Naive B cell (primary cell): ENCODE measurements at regions not wholly inside any gene's neighbourhood (a gene's known extent, or its start where the extent isn't known, plus 50 kb on each side); places are given as distances from the start of the nearest gene placed in this dataset.

Experiments used
- ATAC-seq, 2 donors: fragments of 150-1000 bp; cut with Tn5 transposase; 2 replicates each; pipeline ENCODE4 v1.10.0; 2021; ENCODE audit warnings: low read depth in 2 of 2, mild to moderate bottlenecking in 2 of 2, moderate library complexity in 2 of 2
- DNase-seq: peaks from one replicate; pipeline ENCODE4 v3.0.0; 2022
- H3K27ac Mint-ChIP-seq, 6 donors: one replicate each; pipeline ENCODE4 v1.8.0; 2020 to 2022; ENCODE audit warnings: mild to moderate bottlenecking in 6 of 6, mixed read lengths in 6 of 6, moderate library complexity in 5 of 6, inconsistent platforms in 2 of 6
- H3K27me3 Mint-ChIP-seq, 3 donors: one replicate each; pipeline ENCODE4 v1.8.0; 2021 to 2022; ENCODE audit warnings: mixed read lengths in 3 of 3, mild to moderate bottlenecking in 1 of 3
- H3K36me3 Mint-ChIP-seq, 2 donors: one replicate each; pipeline ENCODE4 v1.8.0; 2020 to 2022; ENCODE audit warnings: mixed read lengths in 2 of 2, inconsistent platforms in 1 of 2, mild to moderate bottlenecking in 1 of 2
- H3K4me1 Mint-ChIP-seq, 3 donors: one replicate each; pipeline ENCODE4 v1.8.0; 2020 to 2022; ENCODE audit warnings: mixed read lengths in 3 of 3, inconsistent platforms in 1 of 3, mild to moderate bottlenecking in 1 of 3, moderate library complexity in 1 of 3
- H3K4me3 Mint-ChIP-seq, 8 donors: one replicate each; pipeline ENCODE4 v1.8.0; 2020 to 2022; ENCODE audit warnings: mild to moderate bottlenecking in 8 of 8, mixed read lengths in 8 of 8, moderate library complexity in 8 of 8, inconsistent platforms in 2 of 8
- H3K9me3 Mint-ChIP-seq, 7 donors: one replicate each; pipeline ENCODE4 v1.8.0; 2020 to 2022; ENCODE audit warnings: mixed read lengths in 7 of 7, mild to moderate bottlenecking in 5 of 7, inconsistent platforms in 2 of 7, moderate library complexity in 1 of 7

DNA sequence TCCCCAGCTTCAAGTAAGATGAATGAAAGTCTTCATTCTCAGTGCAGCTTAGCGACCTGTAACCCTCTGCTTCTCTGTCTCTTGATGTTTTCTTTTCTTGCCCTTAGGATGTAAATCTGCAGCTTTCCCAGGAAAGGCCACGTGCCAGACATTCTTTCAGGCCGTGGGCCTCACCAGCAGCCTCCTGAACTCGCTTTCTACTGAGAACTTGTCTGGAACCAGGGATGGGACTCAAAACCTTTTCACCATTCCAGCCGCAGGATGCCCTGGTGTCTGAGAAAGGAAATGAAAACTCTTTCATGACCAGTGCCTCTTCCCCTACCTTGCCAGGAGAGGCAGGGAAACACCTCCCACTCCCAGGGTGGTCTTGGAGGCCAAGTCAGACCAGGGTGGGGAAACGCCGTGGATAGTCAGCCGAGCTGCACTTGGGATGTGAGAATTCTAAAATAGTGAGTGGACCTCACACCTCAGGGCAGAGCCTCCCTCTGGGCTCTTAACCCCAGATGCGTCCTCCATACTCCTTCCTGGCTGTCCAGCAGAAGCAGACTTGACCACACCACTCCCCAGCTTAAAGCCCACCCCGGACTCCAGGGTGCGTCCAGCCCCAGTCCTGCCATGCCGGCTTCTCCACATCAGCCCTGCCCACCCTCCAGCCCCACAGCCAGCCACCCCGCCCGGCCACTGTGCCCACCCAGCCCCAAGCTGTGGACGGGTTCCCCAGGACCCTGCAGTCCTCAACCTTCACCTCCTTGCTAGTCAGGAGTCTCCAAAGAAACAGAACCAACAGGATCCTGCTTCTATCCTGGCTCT lies 115.5 kb downstream of the TWIST2 start:
- DNase-seq: no peak
- ATAC-seq: no peak
- Mint-ChIP-seq H3K27ac (no peak overlapping the region), H3K4me3 (no peak overlapping the region), H3K4me1 (peaks cover 0 to 3% (median 0%) of the 10 kb centered on the region in 3 donors), H3K36me3 (no peaks in the 10 kb centered on the region), H3K27me3 (peaks cover 3 to 9% (median 9%) of the 10 kb centered on the region in 3 donors), H3K9me3 (peaks cover 0 to 20% (median 9%) of the 10 kb centered on the region in 7 donors)

DNA sequence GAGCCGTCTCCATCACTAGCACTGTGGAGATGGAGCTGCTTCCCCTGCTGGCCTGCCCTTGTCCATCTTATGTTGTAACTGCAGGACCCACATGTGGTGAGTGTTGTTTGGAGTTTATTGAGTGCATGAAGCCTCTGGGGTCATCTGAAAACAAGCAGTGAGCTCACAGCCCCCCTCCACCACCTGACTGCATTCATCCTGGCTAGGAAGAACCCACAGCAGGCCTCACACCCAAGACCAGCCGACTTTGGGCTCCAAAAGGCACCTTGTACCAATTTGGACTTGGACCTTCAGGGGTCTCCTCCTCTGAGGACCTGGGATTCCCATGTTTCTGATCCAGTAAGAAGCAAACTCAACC lies 116.1 kb downstream of the TWIST2 start:
- H3K9me3 Mint-ChIP-seq: peaks cover 0 to 20% (median 9%) of the 10 kb centered on the region in 7 donors
- no peak for ATAC-seq
- peak overlapping the region in 1 of 6 donors; percentile 56 for H3K27ac Mint-ChIP-seq
- H3K4me3 Mint-ChIP-seq: no peak overlapping the region
- H3K4me1 Mint-ChIP-seq: peaks cover 0 to 3% (median 0%) of the 10 kb centered on the region in 3 donors
- no peaks in the 10 kb centered on the region for H3K36me3 Mint-ChIP-seq
- DNase-seq: no peak
- H3K27me3 Mint-ChIP-seq: peaks cover 3 to 9% (median 8%) of the 10 kb centered on the region in 3 donors

DNA sequence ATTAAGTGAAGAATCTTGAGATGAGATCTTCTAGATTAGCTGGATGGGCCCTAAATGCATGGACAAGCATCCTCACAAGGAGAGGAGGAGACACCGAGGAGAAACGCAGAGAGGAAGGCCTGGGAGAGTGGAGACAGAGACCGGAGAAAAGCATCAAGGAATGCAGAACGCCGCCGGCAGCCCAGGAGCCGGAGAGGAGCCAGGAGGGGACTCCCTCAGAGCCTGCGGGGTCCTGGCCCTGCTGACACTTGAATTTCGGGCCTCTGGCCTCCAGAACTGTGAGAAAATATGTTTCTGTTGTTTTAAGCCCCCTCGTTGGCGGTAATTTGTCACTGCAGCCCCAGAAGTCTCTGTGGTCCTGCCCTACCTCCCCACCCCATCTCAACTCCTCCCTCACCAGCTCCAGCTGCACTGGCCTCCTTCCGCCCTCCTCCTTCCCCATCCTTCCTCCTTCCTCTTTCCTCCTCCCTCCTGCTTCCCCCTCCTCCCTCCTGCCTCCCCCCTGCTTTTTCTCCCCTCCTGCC lies 116.7 kb downstream of the TWIST2 start:
- Mint-ChIP-seq H3K4me1 (peaks cover 0 to 3% (median 0%) of the 10 kb centered on the region in 3 donors), H3K36me3 (no peaks in the 10 kb centered on the region), H3K9me3 (peaks cover 0 to 16% (median 8%) of the 10 kb centered on the region in 7 donors), H3K27ac (peak overlapping the region in 1 of 6 donors; percentile 56), H3K4me3 (no peak overlapping the region), H3K27me3 (peaks cover 3 to 10% (median 9%) of the 10 kb centered on the region in 3 donors)
- DNase-seq: no peak
- no peak for ATAC-seq

DNA sequence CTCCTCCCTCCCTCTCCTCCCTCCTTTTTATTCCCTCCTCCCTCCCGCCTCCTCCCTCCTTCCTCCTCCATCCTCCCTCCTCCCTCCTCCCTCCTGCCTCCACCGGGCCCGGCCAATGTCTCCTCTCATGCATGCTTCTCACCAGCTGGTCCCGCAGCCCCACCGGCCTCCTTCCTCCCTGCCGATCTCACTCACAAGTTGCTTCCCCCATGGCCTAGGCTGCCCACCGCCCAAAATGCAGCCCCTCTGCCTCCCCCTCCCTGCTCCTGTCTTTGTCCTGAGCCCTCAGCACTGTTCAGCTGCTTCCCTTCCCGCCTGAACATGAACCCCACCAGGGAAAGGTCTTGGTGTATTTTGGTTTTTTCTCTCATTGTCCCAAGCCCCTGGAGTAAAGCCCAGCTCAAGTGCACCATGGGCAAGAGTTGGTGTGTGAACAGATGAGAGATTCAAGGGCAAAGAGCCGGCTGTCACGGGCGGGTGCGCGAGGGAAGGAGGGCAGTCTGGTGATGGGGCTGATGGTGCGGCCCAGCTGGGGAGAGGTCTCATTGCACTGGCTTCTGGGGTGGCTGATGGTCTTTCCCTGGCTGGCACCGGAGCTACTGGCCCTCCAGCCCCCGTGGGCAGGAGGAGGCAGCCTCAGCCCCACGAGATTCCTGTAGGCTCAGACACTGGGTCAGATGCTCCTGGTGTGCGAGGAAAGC lies 117.6 kb downstream of the TWIST2 start:
- no peak for ATAC-seq

DNA sequence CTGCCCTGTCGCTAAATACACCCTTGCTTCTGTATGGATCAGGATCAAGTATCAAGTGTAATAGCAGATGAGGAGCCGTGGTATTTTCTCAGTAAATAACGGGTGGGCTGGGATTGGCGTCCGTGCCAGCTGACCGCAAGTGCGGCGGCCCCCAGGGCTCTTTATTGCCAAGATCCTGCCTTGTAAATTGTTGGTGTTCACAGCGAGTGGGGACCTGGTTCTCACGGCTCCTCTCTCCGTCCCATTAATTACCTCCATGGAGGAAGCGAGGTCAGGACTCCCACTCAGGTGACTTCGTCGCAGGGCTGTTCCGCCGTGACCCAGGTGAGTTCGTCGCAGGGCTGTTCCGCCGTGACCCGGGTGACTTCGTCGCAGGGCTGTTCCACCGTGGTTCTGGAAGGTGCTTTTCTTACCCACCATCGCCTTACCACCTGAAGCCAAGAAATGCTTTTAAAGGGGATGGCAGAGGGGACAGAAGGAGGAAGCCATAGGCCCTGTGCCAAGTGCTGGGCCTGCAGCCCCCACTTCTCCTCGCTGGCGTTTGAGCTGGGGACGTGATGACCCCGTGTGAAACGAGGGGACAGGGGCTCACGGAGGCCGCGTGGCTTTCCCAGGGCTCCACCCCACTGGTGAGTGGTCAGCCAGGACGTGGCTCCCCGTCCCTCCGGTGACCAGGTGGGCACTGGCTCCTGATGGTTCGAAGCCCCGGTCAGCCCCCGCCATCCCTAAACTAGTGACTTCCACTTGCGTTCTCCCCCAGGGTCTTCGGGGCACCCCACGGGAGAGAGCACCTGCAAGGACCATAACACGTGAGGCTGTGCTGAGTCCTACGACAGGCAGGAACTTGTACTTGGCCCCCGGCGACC lies 118.4 kb downstream of the TWIST2 start:
- no peak for DNase-seq
- no peak overlapping the region for H3K27ac Mint-ChIP-seq
- peaks cover 0 to 8% (median 2%) of the 10 kb centered on the region in 7 donors for H3K9me3 Mint-ChIP-seq
- H3K4me3 Mint-ChIP-seq: no peak overlapping the region
- ATAC-seq: no peak
- peaks cover 0 to 3% (median 0%) of the 10 kb centered on the region in 3 donors for H3K4me1 Mint-ChIP-seq
- H3K36me3 Mint-ChIP-seq: no peaks in the 10 kb centered on the region
- H3K27me3 Mint-ChIP-seq: peaks cover 3 to 21% (median 17%) of the 10 kb centered on the region in 3 donors

More for the DNA sequence above, 117.6 kb downstream of the TWIST2 start:
- H3K27ac Mint-ChIP-seq: no peak overlapping the region
- peaks cover 3 to 17% (median 13%) of the 10 kb centered on the region in 3 donors for H3K27me3 Mint-ChIP-seq
- no peaks in the 10 kb centered on the region for H3K36me3 Mint-ChIP-seq
- DNase-seq: no peak
- H3K4me1 Mint-ChIP-seq: peaks cover 0 to 3% (median 0%) of the 10 kb centered on the region in 3 donors
- H3K9me3 Mint-ChIP-seq: peaks cover 0 to 12% (median 5%) of the 10 kb centered on the region in 7 donors
- no peak overlapping the region for H3K4me3 Mint-ChIP-seq

DNA sequence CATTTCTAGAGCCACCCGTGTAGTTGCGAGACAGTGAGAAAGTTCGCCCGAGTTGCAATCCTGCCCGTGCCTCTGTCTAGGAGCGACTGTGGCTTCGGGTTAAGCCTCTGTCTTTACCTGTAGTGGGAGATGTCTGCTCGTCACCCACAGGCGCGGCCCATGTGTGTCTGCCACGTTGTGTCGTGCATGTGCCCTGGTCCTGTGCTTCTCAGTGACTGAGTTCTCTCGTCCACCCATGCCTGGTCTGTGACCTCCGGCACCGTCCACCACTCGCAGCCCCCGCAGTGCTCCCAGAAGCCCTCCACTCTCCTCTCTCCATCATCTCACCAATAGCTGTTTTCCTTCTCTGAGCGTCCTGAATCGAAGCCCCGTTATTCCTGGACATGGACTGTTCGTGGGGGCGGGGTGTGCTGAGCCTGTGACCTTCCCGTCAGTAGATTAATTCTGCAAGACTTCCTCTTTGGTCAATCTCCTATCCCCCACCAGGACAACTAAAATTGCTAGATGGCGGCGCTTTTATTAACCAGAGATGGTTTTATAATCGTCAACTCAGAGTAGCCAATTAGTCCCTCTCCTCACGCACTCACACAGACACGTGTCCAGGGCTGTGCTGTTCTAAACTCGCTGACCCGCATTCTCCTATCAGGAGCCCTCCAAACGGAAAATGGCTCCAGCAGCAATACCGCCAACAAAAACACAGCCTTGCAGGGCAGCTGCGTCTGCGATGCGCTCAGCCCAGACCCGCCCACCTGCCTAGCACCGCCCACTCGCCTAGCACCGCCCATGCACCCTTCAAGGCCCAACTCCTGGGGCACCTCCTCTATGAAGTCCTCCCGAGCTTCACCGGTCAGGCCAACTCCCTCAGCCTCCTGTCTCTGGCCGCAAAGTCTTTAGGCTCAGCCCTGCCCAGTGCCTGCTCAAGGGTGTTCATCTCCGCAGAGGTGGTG lies 119.4 kb downstream of the TWIST2 start:
- Mint-ChIP-seq H3K27ac (peak overlapping the region in 1 of 6 donors; percentile 2), H3K4me1 (peaks cover 0 to 3% (median 0%) of the 10 kb centered on the region in 3 donors), H3K27me3 (peaks cover 4 to 27% (median 21%) of the 10 kb centered on the region in 3 donors), H3K36me3 (no peaks in the 10 kb centered on the region), H3K4me3 (no peak overlapping the region), H3K9me3 (peaks cover 0 to 4% (median 0%) of the 10 kb centered on the region in 7 donors)
- no peak for DNase-seq
- ATAC-seq: no peak

DNA sequence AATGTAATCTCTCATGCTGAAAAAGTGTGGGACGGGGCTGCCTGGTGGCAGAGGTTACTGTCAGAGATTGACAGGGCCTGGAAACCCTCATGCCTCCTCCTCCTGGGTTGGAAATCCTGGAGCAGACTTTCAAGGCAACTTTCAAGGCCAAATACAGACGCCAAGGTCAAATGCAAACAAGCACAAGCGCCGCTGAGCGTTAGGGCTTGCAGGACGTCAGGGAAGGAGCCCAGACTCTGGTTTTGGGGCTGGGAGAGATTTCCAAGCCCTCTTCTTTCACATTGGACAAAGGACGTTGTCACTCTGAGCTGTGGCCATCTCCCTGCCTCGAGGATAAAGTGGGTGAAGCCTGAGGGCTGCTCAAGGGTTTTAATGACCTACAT lies 120.1 kb downstream of the TWIST2 start:
- Mint-ChIP-seq H3K36me3 (no peaks in the 10 kb centered on the region), H3K4me3 (no peak overlapping the region), H3K27me3 (peaks cover 7 to 31% (median 25%) of the 10 kb centered on the region in 3 donors), H3K9me3 (peaks cover 0 to 4% (median 0%) of the 10 kb centered on the region in 7 donors), H3K27ac (no peak overlapping the region), H3K4me1 (peaks cover 0 to 3% (median 0%) of the 10 kb centered on the region in 3 donors)
- DNase-seq: no peak
- ATAC-seq: no peak

DNA sequence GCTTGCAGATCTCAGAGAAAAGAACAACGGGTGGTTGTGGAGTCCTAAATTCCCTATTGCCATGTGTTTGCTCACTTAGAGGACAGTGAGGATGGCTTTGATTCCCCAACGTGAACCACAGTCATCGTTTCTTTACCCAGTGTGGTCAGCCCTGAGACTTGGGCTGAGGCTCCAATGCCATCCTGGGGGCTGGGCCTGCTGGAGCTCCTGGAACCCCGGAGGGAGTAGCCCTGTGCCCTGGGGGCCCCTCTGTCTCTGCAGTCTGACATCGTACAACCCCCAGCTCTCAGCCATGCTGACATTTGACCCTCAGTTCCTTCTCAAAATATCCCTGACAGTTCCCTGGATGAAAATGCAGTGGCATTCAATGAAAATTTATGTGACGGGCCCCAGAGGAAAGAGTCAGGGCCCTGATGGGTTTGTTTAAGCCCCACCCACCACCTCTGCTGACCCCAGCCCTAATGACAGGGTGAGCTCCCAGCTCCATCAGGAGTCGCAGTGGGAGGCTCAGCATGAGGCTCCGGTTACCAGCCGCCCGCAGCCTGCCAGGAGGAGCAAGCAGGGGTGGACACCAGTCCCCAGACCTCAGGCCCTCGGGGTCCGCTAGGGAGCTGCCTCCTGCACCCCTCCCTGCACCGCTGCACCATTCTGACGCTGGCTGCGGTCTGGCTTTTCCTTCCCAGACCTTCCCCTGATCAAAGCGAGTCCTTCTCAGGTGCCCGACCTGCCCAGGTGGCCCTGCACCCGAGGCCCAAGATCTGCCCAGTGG lies 120.9 kb downstream of the TWIST2 start:
- Mint-ChIP-seq H3K27me3 (peaks cover 7 to 36% (median 30%) of the 10 kb centered on the region in 3 donors), H3K9me3 (peaks cover 0 to 4% (median 0%) of the 10 kb centered on the region in 7 donors), H3K27ac (no peak overlapping the region), H3K4me1 (peaks cover 0 to 3% (median 0%) of the 10 kb centered on the region in 3 donors), H3K36me3 (no peaks in the 10 kb centered on the region), H3K4me3 (no peak overlapping the region)
- DNase-seq (no peak), ATAC-seq (no peak)

DNA sequence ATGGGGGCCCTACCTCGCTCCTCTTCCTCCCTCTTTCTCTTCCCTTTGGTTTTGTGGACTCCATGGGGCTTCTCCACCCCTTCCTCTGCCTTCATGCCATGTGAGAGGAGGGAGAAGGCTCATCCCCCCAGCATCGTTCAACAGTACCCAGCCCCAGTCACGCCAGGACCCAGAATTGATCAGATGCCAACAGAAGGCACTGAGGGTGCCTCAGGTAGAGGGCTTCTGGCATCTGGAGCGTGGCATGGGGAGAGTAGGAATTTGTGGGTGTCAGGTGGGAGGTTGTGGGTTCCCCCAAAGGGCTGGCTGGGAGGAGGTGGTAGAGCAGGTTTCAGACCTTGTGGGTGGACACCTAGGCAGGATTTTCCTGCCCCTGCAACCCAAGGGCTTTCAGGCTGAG lies 122.0 kb downstream of the TWIST2 start:
- no peak for DNase-seq
- H3K36me3 Mint-ChIP-seq: peaks cover 0 to 2% of the 10 kb centered on the region in 2 donors
- H3K27me3 Mint-ChIP-seq: peaks cover 7 to 38% (median 24%) of the 10 kb centered on the region in 3 donors
- H3K4me3 Mint-ChIP-seq: no peak overlapping the region
- no peak overlapping the region for H3K27ac Mint-ChIP-seq
- no peak for ATAC-seq
- peaks cover 0 to 3% (median 0%) of the 10 kb centered on the region in 3 donors for H3K4me1 Mint-ChIP-seq
- H3K9me3 Mint-ChIP-seq: peaks cover 0 to 12% (median 4%) of the 10 kb centered on the region in 7 donors

DNA sequence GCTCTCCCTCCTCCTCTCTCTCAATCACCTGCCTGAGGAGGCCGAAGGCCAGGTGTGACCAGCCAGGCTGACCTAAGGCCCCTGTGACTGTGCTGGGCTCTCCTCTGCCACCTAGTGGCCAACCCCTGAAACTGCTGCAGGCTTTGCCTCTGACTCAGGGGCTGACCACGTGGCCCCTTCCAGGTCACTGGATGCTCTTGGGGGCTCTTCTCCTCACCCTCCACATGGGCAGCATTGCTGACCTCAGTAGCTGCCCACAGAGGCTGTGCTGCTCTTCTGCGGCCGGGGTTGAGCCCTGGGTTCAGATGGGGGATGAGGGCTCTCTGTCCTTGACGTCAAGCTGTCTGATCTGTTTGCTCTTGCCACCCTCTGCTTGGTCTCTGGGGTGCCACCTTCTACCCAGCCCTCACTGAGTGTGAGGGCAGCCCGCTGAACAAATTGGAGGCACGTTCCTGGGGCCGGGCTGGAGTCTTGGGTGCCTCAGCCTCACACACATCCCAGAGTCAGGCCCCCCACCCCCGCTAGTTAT lies 122.7 kb downstream of the TWIST2 start:
- no peak overlapping the region for H3K27ac Mint-ChIP-seq
- H3K9me3 Mint-ChIP-seq: peaks cover 1 to 19% (median 10%) of the 10 kb centered on the region in 7 donors
- ATAC-seq: no peak
- H3K4me1 Mint-ChIP-seq: peaks cover 0 to 3% (median 0%) of the 10 kb centered on the region in 3 donors
- H3K36me3 Mint-ChIP-seq: peaks cover 4 to 10% of the 10 kb centered on the region in 2 donors
- peak; percentile 17 for DNase-seq
- H3K27me3 Mint-ChIP-seq: peaks cover 7 to 45% (median 24%) of the 10 kb centered on the region in 3 donors
- H3K4me3 Mint-ChIP-seq: no peak overlapping the region
